Activated naive CD8-positive, alpha-beta T cell treated with anti-CD3 and anti-CD28 coated beads, Interleukin-2, amount 10 ng/mL, durations not matched to agents 7 days and 5 days (primary cell): ENCODE measurements at regions not wholly inside any gene's neighbourhood (a gene's known extent, or its start where the extent isn't known, plus 50 kb on each side); places are given as distances from the start of the nearest gene placed in this dataset.
"Not testable (repeated sequence)": the region's sequence is repeated elsewhere in the genome, so short reads cannot be mapped to it uniquely, and the experiment has no call there.

ENCODE experiments used
- ATAC-seq: fragments of 150-1000 bp; cut with Tn5 transposase; one replicate; pipeline ENCODE4 v1.10.0; 2021; ENCODE audit warnings: low read depth, moderate library complexity
- POLR2A ChIA-PET: fragments of 350-600 bp; sonication (Branson Sonifier 250); formaldehyde crosslinking; loops from one replicate; lab custom pipeline; 2021; ENCODE audit warnings: antibody characterized with exemption; lab: Charles Lee
- DNase-seq: peaks from one replicate; pipeline ENCODE4 v3.0.0; 2021
- H3K27ac Mint-ChIP-seq: one replicate; pipeline ENCODE4 v1.8.0; 2022; ENCODE audit warnings: mild to moderate bottlenecking, mixed read lengths
- H3K27me3 Mint-ChIP-seq: one replicate; pipeline ENCODE4 v1.8.0; 2022; ENCODE audit warnings: mild to moderate bottlenecking, moderate library complexity, mixed read lengths
- H3K36me3 Mint-ChIP-seq: one replicate; pipeline ENCODE4 v1.8.0; 2021; ENCODE audit warnings: mild to moderate bottlenecking, mixed read lengths
- H3K4me1 Mint-ChIP-seq: one replicate; pipeline ENCODE4 v1.8.0; 2021; ENCODE audit warnings: mixed read lengths
- H3K4me3 Mint-ChIP-seq: one replicate; pipeline ENCODE4 v1.8.0; 2022; ENCODE audit warnings: mild to moderate bottlenecking, moderate library complexity, mixed read lengths
- H3K9me3 Mint-ChIP-seq: one replicate; pipeline ENCODE4 v1.8.0; 2021; ENCODE audit warnings: mixed read lengths

- no peak overlapping the region for H3K4me3 Mint-ChIP-seq
- POLR2A ChIA-PET: no interaction called here
Observed at GRCh38 chrX:3803305-3803704, 89.9 kb upstream of the PRKX start.

GRCh38 chrX:3795411-3795810 lies 82.0 kb upstream of the PRKX start:
- H3K4me1 Mint-ChIP-seq, H3K9me3 Mint-ChIP-seq, POLR2A ChIA-PET, DNase-seq, ATAC-seq, H3K36me3 Mint-ChIP-seq, H3K27ac Mint-ChIP-seq, H3K4me3 Mint-ChIP-seq: not testable (repeated sequence)
- peaks cover 22% of the 10 kb centered on the region for H3K27me3 Mint-ChIP-seq

More at GRCh38 chrX:3803305-3803704, 89.9 kb upstream of the PRKX start:
- no peaks in the 10 kb centered on the region for H3K4me1 Mint-ChIP-seq
- H3K27ac Mint-ChIP-seq: no peak overlapping the region
- DNase-seq: no peak
- no peaks in the 10 kb centered on the region for H3K36me3 Mint-ChIP-seq
- H3K9me3 Mint-ChIP-seq: no peaks in the 10 kb centered on the region
- H3K27me3 Mint-ChIP-seq: peaks cover 28% of the 10 kb centered on the region
- no peak for ATAC-seq

GRCh38 chrX:3791449-3791848 lies 78.0 kb upstream of the PRKX start:
- H3K27ac Mint-ChIP-seq: no peak overlapping the region
- ATAC-seq (no peak), DNase-seq (no peak)
- H3K27me3 Mint-ChIP-seq: peaks cover 23% of the 10 kb centered on the region
- no peaks in the 10 kb centered on the region for H3K9me3 Mint-ChIP-seq
- no peaks in the 10 kb centered on the region for H3K36me3 Mint-ChIP-seq
- peaks cover 5% of the 10 kb centered on the region for H3K4me1 Mint-ChIP-seq
- POLR2A ChIA-PET: no interaction called here
- H3K4me3 Mint-ChIP-seq: no peak overlapping the region

GRCh38 chrX:3788494-3789233 lies 75.2 kb upstream of the PRKX start:
- ATAC-seq: peak; percentile 33

GRCh38 chrX:3787856-3788255 lies 74.4 kb upstream of the PRKX start:
- Mint-ChIP-seq H3K27ac (no peak overlapping the region), H3K4me1 (peaks cover 11% of the 10 kb centered on the region), H3K4me3 (no peak overlapping the region), H3K9me3 (peaks cover 13% of the 10 kb centered on the region), H3K36me3 (peaks cover 7% of the 10 kb centered on the region), H3K27me3 (peaks cover 13% of the 10 kb centered on the region)
- no peak for ATAC-seq
- no peak for DNase-seq
- POLR2A ChIA-PET: interaction anchor here (1.2 kb wide), 1 partner anchor 80 kb away, joined by 4 read pairs; no protein-coding TSS in a partner anchor

More at GRCh38 chrX:3788494-3789233, 75.2 kb upstream of the PRKX start:
- POLR2A ChIA-PET: interaction anchor here (1.2 kb wide), 1 partner anchor 81 kb away, joined by 4 read pairs; no protein-coding TSS in a partner anchor
- DNase-seq: no peak
- Mint-ChIP-seq H3K27ac (no peak overlapping the region), H3K9me3 (peaks cover 11% of the 10 kb centered on the region), H3K36me3 (peaks cover 7% of the 10 kb centered on the region), H3K4me3 (no peak overlapping the region), H3K4me1 (peaks cover 11% of the 10 kb centered on the region), H3K27me3 (peaks cover 18% of the 10 kb centered on the region)

GRCh38 chrX:3785822-3786221 lies 72.4 kb upstream of the PRKX start:
- H3K36me3 Mint-ChIP-seq, POLR2A ChIA-PET, H3K27me3 Mint-ChIP-seq, H3K4me3 Mint-ChIP-seq, H3K27ac Mint-ChIP-seq, DNase-seq, ATAC-seq, H3K4me1 Mint-ChIP-seq: not testable (repeated sequence)
- peaks cover 13% of the 10 kb centered on the region for H3K9me3 Mint-ChIP-seq

GRCh38 chrX:3780564-3780963 lies 67.1 kb upstream of the PRKX start:
- POLR2A ChIA-PET: no interaction called here
- H3K27me3 Mint-ChIP-seq: peaks cover 1% of the 10 kb centered on the region
- ATAC-seq: no peak

GRCh38 chrX:3779546-3779945 lies 66.1 kb upstream of the PRKX start:
- no peaks in the 10 kb centered on the region for H3K36me3 Mint-ChIP-seq
- POLR2A ChIA-PET: no interaction called here
- peaks cover 4% of the 10 kb centered on the region for H3K27me3 Mint-ChIP-seq
- no peak for ATAC-seq
- H3K9me3 Mint-ChIP-seq: peaks cover 4% of the 10 kb centered on the region
- H3K4me3 Mint-ChIP-seq: no peak overlapping the region
- H3K27ac Mint-ChIP-seq: no peak overlapping the region
- H3K4me1 Mint-ChIP-seq: peaks cover 11% of the 10 kb centered on the region
- DNase-seq: no peak

More at GRCh38 chrX:3780564-3780963, 67.1 kb upstream of the PRKX start:
- H3K9me3 Mint-ChIP-seq: peaks cover 11% of the 10 kb centered on the region
- DNase-seq: no peak
- H3K4me1 Mint-ChIP-seq: peaks cover 11% of the 10 kb centered on the region
- no peak overlapping the region for H3K27ac Mint-ChIP-seq
- H3K4me3 Mint-ChIP-seq: no peak overlapping the region
- H3K36me3 Mint-ChIP-seq: peaks cover 6% of the 10 kb centered on the region

- POLR2A ChIA-PET: interaction anchor here (0.6 kb wide), 1 partner anchor 69 kb away, joined by 3 read pairs; no protein-coding TSS in a partner anchor
- no peak for DNase-seq
- Mint-ChIP-seq H3K36me3 (no peaks in the 10 kb centered on the region), H3K4me3 (no peak overlapping the region), H3K27ac (no peak overlapping the region), H3K27me3 (peaks cover 6% of the 10 kb centered on the region), H3K4me1 (peaks cover 11% of the 10 kb centered on the region), H3K9me3 (no peaks in the 10 kb centered on the region)
- ATAC-seq: peak; percentile 52
Observed at GRCh38 chrX:3777416-3777815, 64.0 kb upstream of the PRKX start.

- ATAC-seq (no peak), DNase-seq (no peak)
- Mint-ChIP-seq H3K27me3 (peaks cover 11% of the 10 kb centered on the region), H3K27ac (no peak overlapping the region), H3K4me3 (no peak overlapping the region), H3K4me1 (no peaks in the 10 kb centered on the region), H3K36me3 (no peaks in the 10 kb centered on the region), H3K9me3 (peaks cover 1% of the 10 kb centered on the region)
- POLR2A ChIA-PET: no interaction called here
Observed at GRCh38 chrX:3771766-3772165, 58.3 kb upstream of the PRKX start.

- Mint-ChIP-seq H3K9me3 (peaks cover 8% of the 10 kb centered on the region), H3K4me3 (no peak overlapping the region), H3K4me1 (no peaks in the 10 kb centered on the region), H3K36me3 (peaks cover 2% of the 10 kb centered on the region), H3K27ac (no peak overlapping the region), H3K27me3 (peaks cover 12% of the 10 kb centered on the region)
- POLR2A ChIA-PET: no interaction called here
- no peak for ATAC-seq
- no peak for DNase-seq
Observed at GRCh38 chrX:3768881-3769280, 55.4 kb upstream of the PRKX start.
